ENCODE measurements at regions not wholly inside any gene's neighbourhood (a gene's known extent, or its start where the extent isn't known, plus 50 kb on each side); places are given as distances from the start of the nearest gene placed in this dataset.

DNA sequence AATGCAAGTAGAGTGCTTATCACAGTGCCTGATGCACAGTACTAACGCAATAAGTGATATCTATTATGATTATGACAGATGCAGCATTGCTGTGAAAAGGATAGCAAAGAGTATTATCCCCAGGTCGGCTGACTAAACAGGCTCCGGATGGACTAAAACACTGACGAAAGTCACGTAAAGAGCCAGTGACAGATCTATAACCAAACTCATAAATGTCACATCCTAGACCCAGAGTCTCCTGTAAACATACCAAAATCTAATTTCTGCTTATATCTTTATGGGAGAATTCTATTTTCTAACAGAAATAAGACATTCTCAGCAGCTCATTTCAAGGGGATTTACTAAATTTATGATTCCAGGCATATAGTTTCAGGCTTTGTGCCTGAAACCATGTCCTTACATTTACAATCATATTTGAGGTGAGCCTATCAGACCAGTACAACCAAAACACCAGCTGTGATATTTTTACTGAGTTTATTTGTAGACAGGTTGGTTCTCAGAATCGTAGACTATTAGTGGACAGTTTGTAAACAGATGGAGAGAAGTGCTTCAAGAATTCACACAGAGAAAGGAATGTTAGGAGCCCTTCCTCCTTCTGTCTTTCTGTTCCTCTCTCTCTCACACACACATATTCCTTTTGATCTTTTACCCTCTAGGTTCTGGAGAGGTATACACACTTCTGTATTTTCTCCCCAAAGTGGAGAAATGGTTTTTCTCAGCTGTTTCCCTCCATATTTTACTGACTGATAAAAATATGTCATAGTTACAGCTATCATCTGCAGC lies 52.4 kb upstream of the WDR26 start:
- DNase-seq (ENCODE audit: low spot score) (no peak), ATAC-seq (ENCODE audit: low read depth) (no peak)
- TF ChIP-seq, protein P1, sequence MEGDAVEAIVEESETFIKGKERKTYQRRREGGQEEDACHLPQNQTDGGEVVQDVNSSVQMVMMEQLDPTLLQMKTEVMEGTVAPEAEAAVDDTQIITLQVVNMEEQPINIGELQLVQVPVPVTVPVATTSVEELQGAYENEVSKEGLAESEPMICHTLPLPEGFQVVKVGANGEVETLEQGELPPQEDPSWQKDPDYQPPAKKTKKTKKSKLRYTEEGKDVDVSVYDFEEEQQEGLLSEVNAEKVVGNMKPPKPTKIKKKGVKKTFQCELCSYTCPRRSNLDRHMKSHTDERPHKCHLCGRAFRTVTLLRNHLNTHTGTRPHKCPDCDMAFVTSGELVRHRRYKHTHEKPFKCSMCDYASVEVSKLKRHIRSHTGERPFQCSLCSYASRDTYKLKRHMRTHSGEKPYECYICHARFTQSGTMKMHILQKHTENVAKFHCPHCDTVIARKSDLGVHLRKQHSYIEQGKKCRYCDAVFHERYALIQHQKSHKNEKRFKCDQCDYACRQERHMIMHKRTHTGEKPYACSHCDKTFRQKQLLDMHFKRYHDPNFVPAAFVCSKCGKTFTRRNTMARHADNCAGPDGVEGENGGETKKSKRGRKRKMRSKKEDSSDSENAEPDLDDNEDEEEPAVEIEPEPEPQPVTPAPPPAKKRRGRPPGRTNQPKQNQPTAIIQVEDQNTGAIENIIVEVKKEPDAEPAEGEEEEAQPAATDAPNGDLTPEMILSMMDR (IDR thresholded peaks at IDR 0.05; ENCODE audit: poor library complexity, severe bottlenecking): no peak

DNA sequence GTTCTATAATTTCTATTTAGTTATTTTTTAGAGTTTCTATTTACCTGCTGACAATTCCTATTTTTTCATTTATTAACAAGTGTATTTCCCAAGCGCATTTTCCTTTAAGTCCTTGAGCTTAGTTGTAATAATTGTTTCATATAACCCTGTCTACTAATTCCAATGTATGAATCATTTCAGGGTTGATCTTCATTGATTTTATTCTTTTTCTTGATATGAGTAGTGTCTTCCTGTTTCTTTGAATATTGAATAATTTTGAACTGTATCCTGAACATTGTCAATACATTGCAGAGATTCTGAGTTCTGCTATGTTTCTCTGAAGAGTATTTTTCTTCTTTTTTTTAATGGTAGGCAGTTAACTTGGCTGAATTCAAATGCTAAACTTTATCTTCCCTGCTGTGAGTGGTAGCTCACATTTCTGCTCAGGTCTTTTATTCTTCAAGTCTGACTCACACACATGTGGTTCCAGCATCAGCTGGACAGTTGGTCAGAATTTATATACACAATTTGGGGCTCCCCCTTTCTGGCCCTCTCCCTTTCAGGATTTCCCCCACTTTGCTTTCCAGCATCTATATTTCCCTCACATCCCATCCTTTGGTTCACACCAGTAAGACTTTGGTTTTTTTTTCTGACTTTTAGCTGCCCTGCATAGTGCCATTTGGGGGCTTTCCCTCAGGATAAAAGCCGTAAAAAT lies 54.4 kb upstream of the WDR26 start:
- no peaks in the 10 kb centered on the region for H3K9me3 ChIP-seq (ENCODE audit: severe bottlenecking)
- TF ChIP-seq, protein P1 (IDR thresholded peaks at IDR 0.05; ENCODE audit: poor library complexity, severe bottlenecking): no peak
- no peak for DNase-seq (ENCODE audit: low spot score)
- H3K4me3 ChIP-seq (ENCODE audit: severe bottlenecking): no peak overlapping the region
- no peaks in the 10 kb centered on the region for H3K36me3 ChIP-seq (ENCODE audit: low read depth)
- no peak overlapping the region for H3K27ac ChIP-seq (ENCODE audit: poor library complexity, severe bottlenecking)
- ATAC-seq (ENCODE audit: low read depth): no peak
- H3K27me3 ChIP-seq (ENCODE audit: insufficient read depth, poor library complexity, severe bottlenecking): no peaks in the 10 kb centered on the region
- no peaks in the 10 kb centered on the region for H3K4me1 ChIP-seq (ENCODE audit: insufficient read depth, poor library complexity, severe bottlenecking)

More for the DNA sequence above, 52.4 kb upstream of the WDR26 start:
- no peaks in the 10 kb centered on the region for H3K27me3 ChIP-seq (ENCODE audit: insufficient read depth, poor library complexity, severe bottlenecking)
- no peak overlapping the region for H3K4me3 ChIP-seq (ENCODE audit: severe bottlenecking)
- H3K36me3 ChIP-seq (ENCODE audit: low read depth): no peaks in the 10 kb centered on the region
- no peaks in the 10 kb centered on the region for H3K4me1 ChIP-seq (ENCODE audit: insufficient read depth, poor library complexity, severe bottlenecking)
- H3K9me3 ChIP-seq (ENCODE audit: severe bottlenecking): no peaks in the 10 kb centered on the region
- H3K27ac ChIP-seq (ENCODE audit: poor library complexity, severe bottlenecking): no peak overlapping the region

DNA sequence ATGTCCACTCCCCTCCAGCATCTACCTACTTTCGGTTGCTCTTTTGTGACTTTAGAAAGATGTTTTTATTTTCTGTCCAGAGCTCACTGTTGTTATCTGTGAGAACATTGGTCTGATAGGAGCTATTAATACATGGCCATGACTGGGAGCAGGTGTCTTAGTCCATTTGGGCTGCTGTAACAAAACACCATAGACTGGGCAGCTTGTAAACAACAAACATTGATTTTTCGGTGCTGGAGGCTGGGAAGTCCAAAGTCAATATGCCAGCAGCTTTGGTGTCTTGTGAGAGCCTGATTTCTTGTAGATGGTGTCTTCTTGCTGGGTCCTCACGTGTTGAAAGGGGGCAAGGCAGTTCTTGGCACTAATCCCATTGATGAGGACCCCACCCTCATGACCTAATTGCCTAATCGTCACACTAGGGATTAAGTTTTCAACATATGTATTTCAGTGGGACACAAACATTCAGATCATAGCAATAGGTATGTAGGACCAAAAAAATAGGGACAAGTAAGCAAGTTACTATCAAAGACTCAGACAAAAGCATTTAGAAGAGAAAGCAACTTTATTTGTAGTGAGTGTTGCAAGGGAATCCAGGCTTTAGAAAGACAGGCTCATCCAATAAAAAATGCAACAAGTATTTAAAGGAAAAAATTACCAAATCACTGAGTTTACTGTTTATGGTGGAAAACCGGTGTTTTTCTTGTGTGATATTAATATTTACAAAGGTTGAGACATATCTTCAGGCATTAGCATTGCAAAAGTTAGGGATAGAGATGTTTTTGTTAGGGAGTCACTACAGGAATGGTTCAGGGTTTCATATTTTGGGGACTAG lies 55.2 kb upstream of the WDR26 start:
- no peak for ATAC-seq (ENCODE audit: low read depth)
- Histone ChIP-seq H3K4me1 (ENCODE audit: insufficient read depth, poor library complexity, severe bottlenecking) (no peaks in the 10 kb centered on the region), H3K9me3 (ENCODE audit: severe bottlenecking) (no peaks in the 10 kb centered on the region), H3K36me3 (ENCODE audit: low read depth) (no peaks in the 10 kb centered on the region), H3K4me3 (ENCODE audit: severe bottlenecking) (no peak overlapping the region), H3K27me3 (ENCODE audit: insufficient read depth, poor library complexity, severe bottlenecking) (no peaks in the 10 kb centered on the region), H3K27ac (ENCODE audit: poor library complexity, severe bottlenecking) (no peak overlapping the region)
- TF ChIP-seq, protein P1 (IDR thresholded peaks at IDR 0.05; ENCODE audit: poor library complexity, severe bottlenecking): no peak
- no peak for DNase-seq (ENCODE audit: low spot score)

DNA sequence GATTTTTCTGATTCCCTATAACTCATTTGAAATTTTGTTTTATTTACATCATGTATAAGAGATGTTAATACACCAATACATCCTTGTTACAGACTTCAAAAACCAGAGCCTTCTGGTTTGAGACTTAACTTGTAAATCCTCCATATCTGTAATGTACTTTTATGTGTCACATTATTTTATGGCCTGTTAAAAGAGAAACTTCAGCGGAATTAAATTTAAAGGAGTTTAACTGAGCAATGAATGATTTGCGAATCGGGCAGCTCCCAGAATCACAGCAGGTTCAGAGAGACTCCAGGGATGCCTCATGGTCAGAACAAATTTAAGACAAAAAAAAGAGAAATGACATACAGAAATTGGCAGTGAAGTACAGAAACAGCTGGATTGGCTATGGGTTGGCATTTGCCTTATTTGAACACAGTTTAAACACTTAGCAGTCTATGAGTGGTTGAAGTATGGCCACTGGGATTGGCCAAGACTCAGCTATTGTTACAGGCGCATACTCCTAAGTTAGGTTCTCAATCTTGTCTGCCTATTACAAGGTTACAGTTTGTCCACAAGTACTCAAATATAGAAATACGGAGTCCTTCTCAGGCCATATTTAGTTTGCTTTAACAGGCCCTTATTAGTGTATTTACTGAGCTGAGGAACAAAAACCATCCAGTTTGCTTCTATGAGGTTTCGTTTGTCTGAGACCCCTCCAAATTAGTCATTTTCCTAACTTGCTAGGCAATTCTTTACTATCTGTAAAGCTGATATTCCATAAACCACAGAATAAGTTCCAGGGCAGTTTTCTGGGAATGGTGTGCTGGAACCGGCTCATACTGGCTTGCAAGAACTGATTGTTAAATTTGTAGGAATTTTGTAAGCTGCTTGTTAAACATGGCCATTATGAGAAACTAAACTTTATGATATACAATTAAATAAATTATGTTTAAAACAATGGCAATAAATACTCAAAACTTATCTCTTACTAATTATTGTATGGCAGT lies 56.2 kb upstream of the WDR26 start:
- Histone ChIP-seq H3K27ac (ENCODE audit: poor library complexity, severe bottlenecking) (no peak overlapping the region), H3K4me3 (ENCODE audit: severe bottlenecking) (no peak overlapping the region), H3K27me3 (ENCODE audit: insufficient read depth, poor library complexity, severe bottlenecking) (no peaks in the 10 kb centered on the region), H3K4me1 (ENCODE audit: insufficient read depth, poor library complexity, severe bottlenecking) (no peaks in the 10 kb centered on the region), H3K9me3 (ENCODE audit: severe bottlenecking) (no peaks in the 10 kb centered on the region), H3K36me3 (ENCODE audit: low read depth) (no peaks in the 10 kb centered on the region)
- TF ChIP-seq, protein P1 (IDR thresholded peaks at IDR 0.05; ENCODE audit: poor library complexity, severe bottlenecking): no peak
- ATAC-seq (ENCODE audit: low read depth) (no peak), DNase-seq (ENCODE audit: low spot score) (no peak)

Measured in RWPE2 (cell line).